ENCODE measurements at regions not wholly inside any gene's neighbourhood (a gene's known extent, or its start where the extent isn't known, plus 50 kb on each side); places are given as distances from the start of the nearest gene placed in this dataset.

- TF ChIP-seq, protein P1, sequence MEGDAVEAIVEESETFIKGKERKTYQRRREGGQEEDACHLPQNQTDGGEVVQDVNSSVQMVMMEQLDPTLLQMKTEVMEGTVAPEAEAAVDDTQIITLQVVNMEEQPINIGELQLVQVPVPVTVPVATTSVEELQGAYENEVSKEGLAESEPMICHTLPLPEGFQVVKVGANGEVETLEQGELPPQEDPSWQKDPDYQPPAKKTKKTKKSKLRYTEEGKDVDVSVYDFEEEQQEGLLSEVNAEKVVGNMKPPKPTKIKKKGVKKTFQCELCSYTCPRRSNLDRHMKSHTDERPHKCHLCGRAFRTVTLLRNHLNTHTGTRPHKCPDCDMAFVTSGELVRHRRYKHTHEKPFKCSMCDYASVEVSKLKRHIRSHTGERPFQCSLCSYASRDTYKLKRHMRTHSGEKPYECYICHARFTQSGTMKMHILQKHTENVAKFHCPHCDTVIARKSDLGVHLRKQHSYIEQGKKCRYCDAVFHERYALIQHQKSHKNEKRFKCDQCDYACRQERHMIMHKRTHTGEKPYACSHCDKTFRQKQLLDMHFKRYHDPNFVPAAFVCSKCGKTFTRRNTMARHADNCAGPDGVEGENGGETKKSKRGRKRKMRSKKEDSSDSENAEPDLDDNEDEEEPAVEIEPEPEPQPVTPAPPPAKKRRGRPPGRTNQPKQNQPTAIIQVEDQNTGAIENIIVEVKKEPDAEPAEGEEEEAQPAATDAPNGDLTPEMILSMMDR (IDR thresholded peaks at IDR 0.05): no peak
- TF ChIP-seq POLR2AphosphoS5 (IDR thresholded peaks at IDR 0.05) (no peak), POLR2A (IDR thresholded peaks at IDR 0.05) (no peak)
Measured at GRCh38 chr2:219719521-219719920, 92.1 kb downstream of the SLC4A3 start.
